Erythroblast (primary cell): ENCODE measurements at regions not wholly inside any gene's neighbourhood (a gene's known extent, or its start where the extent isn't known, plus 50 kb on each side); places are given as distances from the start of the nearest gene placed in this dataset.

ENCODE experiments used
- GATA1 ChIP-seq: IDR thresholded peaks from 2 replicates; pipeline ENCODE4 v1.6.1; 2011; ENCODE audit warnings: low read depth, mild to moderate bottlenecking, control low read depth, low read length, moderate library complexity
- POLR2A ChIP-seq: IDR thresholded peaks from 2 replicates; pipeline ENCODE4 v1.6.1; 2011; ENCODE audit warnings: mild to moderate bottlenecking, low read length

DNA sequence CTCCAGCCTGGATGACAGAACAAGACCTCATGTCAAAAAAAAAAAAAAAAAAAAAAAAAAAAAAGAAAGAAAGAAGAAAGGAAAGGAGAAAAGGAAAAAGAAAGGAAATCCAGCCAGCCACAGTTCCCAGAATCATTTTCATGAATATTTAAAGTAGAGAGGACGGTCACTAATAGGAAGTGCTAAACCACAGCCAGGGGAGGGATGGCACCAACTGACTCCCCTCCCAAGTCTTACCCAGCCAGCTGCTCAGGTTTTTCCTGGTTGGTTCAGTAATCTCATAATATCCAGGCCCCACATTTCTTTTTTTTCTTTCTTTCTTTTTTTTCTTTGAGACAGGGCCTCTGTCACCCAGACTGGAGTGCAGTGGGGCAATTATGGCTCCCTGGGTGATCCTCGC, 63.9 kb upstream of the AK4 start:
- TF ChIP-seq POLR2A (no peak), GATA1 (no peak)
